Spinal cord (tissue), 9 donors: ENCODE measurements at regions not wholly inside any gene's neighbourhood (a gene's known extent, or its start where the extent isn't known, plus 50 kb on each side); places are given as distances from the start of the nearest gene placed in this dataset.

Experiments
- DNase-seq, 6 donors: peaks; one replicate each; pipeline versions ENCODE4 v3.0.0 to v3.0.0-alpha.2; 2013 to 2015; ENCODE audit warnings: low spot score in 6 of 6, low read depth in 4 of 6
- H3K27ac ChIP-seq: one replicate; pipeline ENCODE4 v1.5.1; 2013; ENCODE audit warnings: low read depth, low read length, control low read depth
- H3K27me3 ChIP-seq: one replicate; pipeline ENCODE4 v1.6.1; 2013; ENCODE audit warnings: low read length; ENCODE audit not compliant: control insufficient read depth, insufficient read depth
- H3K36me3 ChIP-seq: one replicate; pipeline ENCODE4 v1.6.1; 2013; ENCODE audit warnings: low read length; ENCODE audit not compliant: control insufficient read depth, insufficient read depth
- H3K4me1 ChIP-seq: one replicate; pipeline ENCODE4 v1.6.1; 2013; ENCODE audit warnings: low read length; ENCODE audit not compliant: control insufficient read depth, insufficient read depth
- H3K4me3 ChIP-seq: one replicate; pipeline ENCODE4 v1.5.1; 2013; ENCODE audit warnings: low read depth, low read length, control low read depth
- H3K9me3 ChIP-seq: one replicate; pipeline ENCODE4 v1.6.1; 2013; ENCODE audit warnings: low read length; ENCODE audit not compliant: control insufficient read depth, insufficient read depth
- WGBS: methylation state at CpG from one replicate; pipeline ENCODE4 v1.1.5; 2013; ENCODE audit warnings: missing lambda C conversion rate; ENCODE audit not compliant: insufficient coverage; 5-methylcytosine and 5-hydroxymethylcytosine counted together
- donor health status: healthy.

DNA sequence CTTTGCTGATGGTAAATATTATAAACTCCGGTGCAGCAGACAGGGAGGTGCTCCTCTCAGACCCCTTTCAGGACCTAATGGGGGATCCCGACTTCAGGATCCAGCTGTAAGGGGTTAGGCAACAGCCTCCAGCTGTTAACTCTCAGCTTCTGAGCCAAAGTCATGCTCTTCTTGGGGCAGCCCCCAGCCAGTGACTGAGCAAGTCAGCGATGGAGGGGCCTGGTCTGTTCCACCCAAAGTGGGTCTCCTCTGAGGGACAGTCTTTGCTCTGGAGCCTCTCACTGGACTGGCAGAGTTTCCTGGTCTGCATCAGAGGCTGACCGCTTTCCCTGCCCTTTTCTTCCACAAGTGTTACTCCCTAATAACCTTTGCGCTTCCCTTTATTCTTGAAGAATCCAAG is 184.2 kb upstream of the DIO3 start:
- Histone ChIP-seq H3K27ac (no peak overlapping the region), H3K27me3 (no peaks in the 10 kb centered on the region), H3K4me3 (no peak overlapping the region), H3K9me3 (no peaks in the 10 kb centered on the region), H3K4me1 (no peaks in the 10 kb centered on the region), H3K36me3 (no peaks in the 10 kb centered on the region)
- 61% methylated on average over 3 of the region's 5 CpGs for WGBS
- DNase-seq: no peak

DNA sequence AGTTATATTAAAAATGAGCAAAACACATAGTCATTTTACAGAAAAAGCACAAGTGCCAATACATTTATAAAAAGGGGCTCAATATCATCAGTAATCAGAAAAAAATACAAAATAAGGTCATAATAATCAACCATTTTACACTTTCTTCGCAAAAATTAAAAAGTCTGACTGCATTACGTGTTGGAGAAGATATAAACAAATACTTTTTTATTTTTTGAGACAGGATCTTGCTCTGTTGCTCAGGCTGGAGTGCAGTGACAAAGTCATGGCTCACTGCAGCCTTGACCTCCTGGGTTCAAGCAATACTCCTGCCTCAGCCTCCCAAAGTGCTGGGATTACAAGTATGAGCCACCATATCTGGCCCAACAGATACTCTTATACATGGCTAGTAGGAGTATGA is 181.5 kb upstream of the DIO3 start:
- H3K27ac ChIP-seq: no peak overlapping the region
- DNase-seq: no peak
- no peaks in the 10 kb centered on the region for H3K36me3 ChIP-seq
- no peaks in the 10 kb centered on the region for H3K4me1 ChIP-seq
- H3K9me3 ChIP-seq: peaks cover 3% of the 10 kb centered on the region
- WGBS: no CpG with 5 or more reads among the region's 2 CpGs
- H3K27me3 ChIP-seq: no peaks in the 10 kb centered on the region
- no peak overlapping the region for H3K4me3 ChIP-seq

DNA sequence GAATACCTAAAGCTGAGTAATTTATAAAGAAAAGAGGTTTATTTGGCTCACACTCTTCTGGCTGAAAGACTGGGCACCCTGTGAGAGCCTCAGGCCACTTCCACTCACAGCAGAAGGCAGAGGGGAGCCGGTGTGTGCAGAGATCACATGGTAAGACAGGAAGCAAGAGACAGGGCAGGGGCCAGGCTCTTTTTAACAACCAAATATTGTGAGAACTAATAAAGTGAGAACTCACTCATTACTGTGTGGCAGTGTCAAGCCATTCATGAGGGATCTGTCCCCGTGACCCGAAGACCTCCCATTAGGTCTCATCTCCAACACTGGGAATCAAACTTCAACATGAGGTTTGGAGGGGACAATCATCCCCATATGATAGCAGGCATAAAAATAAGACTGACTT is 180.8 kb upstream of the DIO3 start:
- no peaks in the 10 kb centered on the region for H3K36me3 ChIP-seq
- H3K4me3 ChIP-seq: no peak overlapping the region
- no peak overlapping the region for H3K27ac ChIP-seq
- no peak for DNase-seq
- H3K27me3 ChIP-seq: no peaks in the 10 kb centered on the region
- no peaks in the 10 kb centered on the region for H3K4me1 ChIP-seq
- 100% methylated on average over 1 of the region's 3 CpGs for WGBS
- H3K9me3 ChIP-seq: peaks cover 3% of the 10 kb centered on the region

DNA sequence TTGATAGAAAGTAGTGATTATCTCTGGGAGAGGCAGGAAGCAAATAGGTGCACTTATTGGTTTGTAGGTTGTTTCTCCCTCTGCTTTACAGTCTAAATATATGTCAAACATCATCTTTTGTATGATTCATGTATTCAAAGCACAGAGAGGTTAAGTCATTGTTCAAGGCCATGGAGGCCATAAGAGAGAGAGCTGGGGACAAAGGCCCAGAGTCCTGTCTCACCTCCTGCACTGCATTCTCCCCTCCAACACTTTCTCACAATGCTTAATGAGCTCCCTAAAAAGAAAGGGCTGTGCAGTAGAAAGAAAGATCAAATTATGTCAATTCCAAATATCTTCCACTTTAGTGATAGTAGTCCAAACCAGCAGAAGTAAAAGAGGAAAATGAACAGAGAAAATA is 180.4 kb upstream of the DIO3 start:
- Histone ChIP-seq H3K4me3 (no peak overlapping the region), H3K27ac (no peak overlapping the region), H3K9me3 (peaks cover 3% of the 10 kb centered on the region), H3K4me1 (no peaks in the 10 kb centered on the region), H3K27me3 (no peaks in the 10 kb centered on the region), H3K36me3 (no peaks in the 10 kb centered on the region)
- no peak for DNase-seq

DNA sequence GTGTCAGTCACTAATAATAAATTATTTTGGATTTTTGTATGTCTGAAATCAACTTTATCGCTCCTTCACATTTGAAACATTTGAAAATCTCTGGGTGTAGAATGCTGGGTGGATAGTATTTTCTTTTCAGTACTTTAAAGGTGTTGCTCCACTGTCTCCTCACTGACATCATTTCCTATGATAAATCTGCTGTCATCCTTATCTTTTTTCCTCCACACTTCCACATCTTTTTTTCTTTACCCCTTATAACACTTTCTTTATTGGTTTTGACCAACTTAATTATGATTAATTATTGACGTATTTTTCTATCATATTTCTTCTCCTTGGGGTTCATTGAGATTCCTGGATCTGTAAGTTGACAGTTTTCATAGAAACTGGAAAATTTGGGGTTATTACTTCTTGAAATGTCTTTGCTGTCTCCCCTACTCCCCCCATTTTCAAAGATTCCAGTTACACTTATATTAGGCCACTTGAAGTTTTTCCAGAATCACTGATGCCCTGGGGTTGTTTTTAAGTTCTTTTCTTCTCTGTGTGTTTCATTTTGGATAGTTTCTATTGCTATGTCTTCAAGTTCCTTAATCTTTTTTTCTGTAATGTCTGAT is 177.5 kb upstream of the DIO3 start:
- WGBS: no CpG with 5 or more reads among the region's 2 CpGs
- peaks cover 3% of the 10 kb centered on the region for H3K9me3 ChIP-seq

DNA sequence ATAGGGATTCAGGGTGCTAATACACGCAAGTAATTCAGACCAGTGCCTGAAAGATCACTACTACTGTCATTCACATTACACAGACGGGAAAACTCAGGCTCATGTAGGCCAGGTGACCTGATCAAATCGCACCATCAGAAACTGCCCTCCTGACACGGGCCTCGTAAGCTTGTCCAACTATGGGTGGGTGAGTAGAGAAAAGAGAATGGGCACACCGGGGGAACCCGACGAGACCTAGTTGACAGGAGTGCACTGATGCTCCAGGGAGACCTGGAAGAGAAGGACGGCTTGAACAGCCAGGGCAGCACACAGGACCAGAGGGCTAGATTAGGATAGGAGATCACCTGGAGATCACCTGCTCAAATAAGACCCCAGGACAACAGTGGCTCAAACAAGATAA is 166.9 kb upstream of the DIO3 start:
- no peaks in the 10 kb centered on the region for H3K9me3 ChIP-seq
- H3K4me1 ChIP-seq: no peaks in the 10 kb centered on the region
- no peaks in the 10 kb centered on the region for H3K27me3 ChIP-seq
- WGBS: 92% methylated on average over 6 of the region's 9 CpGs
- no peak overlapping the region for H3K4me3 ChIP-seq
- no peak for DNase-seq
- no peaks in the 10 kb centered on the region for H3K36me3 ChIP-seq
- H3K27ac ChIP-seq: no peak overlapping the region

More for the DNA sequence above, 177.5 kb upstream of the DIO3 start:
- Histone ChIP-seq H3K4me3 (no peak overlapping the region), H3K27ac (no peak overlapping the region), H3K27me3 (no peaks in the 10 kb centered on the region), H3K4me1 (no peaks in the 10 kb centered on the region), H3K36me3 (no peaks in the 10 kb centered on the region)
- DNase-seq: no peak

DNA sequence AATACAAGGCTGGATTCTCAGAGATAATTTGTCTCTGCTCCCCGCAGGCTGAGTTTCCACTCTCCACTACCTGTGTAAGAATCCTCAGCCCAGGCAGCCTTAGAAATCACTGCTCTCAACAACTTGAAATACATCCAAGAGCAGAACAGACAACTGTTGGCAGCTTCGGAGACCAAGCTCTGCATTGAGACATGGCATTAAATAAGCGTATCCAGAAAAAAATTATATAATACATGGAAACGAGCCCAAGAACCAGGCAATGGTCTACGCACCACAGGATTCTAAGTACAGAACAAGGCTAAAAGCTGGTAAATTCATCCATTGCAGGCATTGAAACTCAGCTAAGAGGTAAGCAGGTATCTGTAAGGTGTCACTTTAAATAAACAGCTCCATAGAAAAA is 165.5 kb upstream of the DIO3 start:
- H3K27ac ChIP-seq: no peak overlapping the region
- WGBS: 73% methylated on average over 2 of the region's 5 CpGs
- no peaks in the 10 kb centered on the region for H3K9me3 ChIP-seq
- no peak for DNase-seq
- no peak overlapping the region for H3K4me3 ChIP-seq
- no peaks in the 10 kb centered on the region for H3K36me3 ChIP-seq
- no peaks in the 10 kb centered on the region for H3K27me3 ChIP-seq
- no peaks in the 10 kb centered on the region for H3K4me1 ChIP-seq

DNA sequence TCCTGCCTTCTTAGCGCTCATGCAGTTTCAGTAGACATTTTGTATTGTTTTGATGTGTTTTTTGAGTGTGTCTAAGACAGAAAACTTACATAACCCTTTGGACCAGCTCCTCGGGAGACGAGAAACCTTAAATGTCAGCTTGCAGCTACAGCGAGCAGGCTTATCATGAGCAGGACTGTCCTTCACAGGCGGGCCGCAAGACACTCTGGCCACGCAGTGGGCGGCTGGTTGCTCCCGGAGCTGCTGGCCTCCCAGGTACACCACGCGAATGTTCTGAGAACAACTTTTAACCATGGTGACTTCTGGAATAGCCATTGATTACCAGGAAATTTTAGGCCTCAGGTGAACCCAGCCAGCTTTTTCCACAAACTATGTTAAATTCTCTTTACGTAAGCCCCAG is 164.1 kb upstream of the DIO3 start:
- WGBS: 92% methylated on average over 10 of the region's 12 CpGs
- DNase-seq: no peak
- Histone ChIP-seq H3K4me3 (no peak overlapping the region), H3K36me3 (no peaks in the 10 kb centered on the region), H3K27me3 (no peaks in the 10 kb centered on the region), H3K27ac (no peak overlapping the region), H3K9me3 (no peaks in the 10 kb centered on the region), H3K4me1 (no peaks in the 10 kb centered on the region)

DNA sequence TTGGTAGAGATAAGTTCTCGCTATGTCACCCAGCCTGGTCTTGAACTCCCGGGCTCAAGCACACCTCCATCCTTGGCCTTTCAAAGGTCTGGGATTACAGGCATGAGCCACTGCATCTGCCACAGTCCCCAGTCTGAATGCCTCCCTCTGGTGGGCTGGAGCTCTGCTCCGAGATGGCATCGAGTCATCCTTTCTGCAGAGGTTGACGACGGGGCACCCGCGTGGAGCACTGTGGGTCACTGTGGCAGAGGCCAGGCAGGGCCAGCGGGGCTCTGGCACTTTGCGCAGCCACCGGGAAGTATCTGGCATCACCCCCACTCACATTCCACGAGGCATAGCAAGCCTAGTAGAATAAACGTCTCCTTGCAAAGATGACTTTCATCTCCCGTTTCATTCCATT is 163.3 kb upstream of the DIO3 start:
- DNase-seq: no peak
- Histone ChIP-seq H3K27ac (no peak overlapping the region), H3K4me3 (no peak overlapping the region), H3K9me3 (no peaks in the 10 kb centered on the region), H3K36me3 (no peaks in the 10 kb centered on the region), H3K4me1 (no peaks in the 10 kb centered on the region), H3K27me3 (no peaks in the 10 kb centered on the region)
- 76% methylated on average over 14 of the region's 14 CpGs for WGBS

DNA sequence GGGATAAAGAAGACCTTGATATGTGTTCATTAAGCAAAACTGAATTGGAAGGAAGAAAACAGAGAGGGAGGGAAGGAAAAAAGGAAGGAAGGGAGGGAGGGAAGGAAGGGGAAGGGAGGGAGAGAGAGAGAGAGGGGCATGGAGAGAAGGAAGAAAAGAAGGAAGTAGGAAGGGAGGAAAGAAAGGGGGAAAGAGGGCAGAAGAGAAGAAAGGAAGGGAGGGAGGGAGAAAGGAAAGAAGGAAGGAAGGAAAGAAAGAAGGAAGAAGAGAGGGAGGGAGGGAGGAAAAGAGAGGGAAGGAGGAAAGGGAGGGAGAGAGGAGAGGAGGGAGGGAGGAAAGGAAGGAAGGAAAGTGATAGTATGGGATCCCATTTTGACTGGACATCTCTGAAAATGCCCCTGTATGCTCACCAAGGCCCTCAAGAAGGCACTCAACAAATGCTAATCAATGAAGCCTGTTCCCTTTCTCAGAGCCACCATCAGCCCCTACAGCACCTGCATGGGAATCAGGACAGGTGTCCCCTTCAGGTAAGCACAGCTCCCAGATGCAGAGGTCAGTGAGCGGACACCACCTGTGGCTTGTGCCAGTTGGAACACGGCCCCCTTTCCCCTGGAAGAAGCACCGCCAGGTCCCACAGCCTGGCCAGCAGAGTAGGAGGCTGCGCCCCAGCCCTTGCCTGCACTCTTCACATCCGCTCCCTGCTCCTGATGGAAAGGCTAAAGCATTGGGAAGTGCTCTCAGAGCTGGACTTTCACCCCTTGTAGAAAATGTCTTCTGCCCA is 161.4 kb upstream of the DIO3 start:
- no peaks in the 10 kb centered on the region for H3K36me3 ChIP-seq
- no peak for DNase-seq
- no peaks in the 10 kb centered on the region for H3K9me3 ChIP-seq
- 98% methylated on average over 5 of the region's 5 CpGs for WGBS
- no peak overlapping the region for H3K4me3 ChIP-seq
- no peak overlapping the region for H3K27ac ChIP-seq
- no peaks in the 10 kb centered on the region for H3K27me3 ChIP-seq
- H3K4me1 ChIP-seq: no peaks in the 10 kb centered on the region
